Mesenchymal stem cell (in vitro differentiated cells and primary cell): ENCODE measurements at regions not wholly inside any gene's neighbourhood (a gene's known extent, or its start where the extent isn't known, plus 50 kb on each side); places are given as distances from the start of the nearest gene placed in this dataset.

Experiments
- DNase-seq: peaks from one replicate; pipeline ENCODE4 v3.0.0-alpha.2; 2013
- H2AFZ ChIP-seq: one replicate; pipeline ENCODE4 v1.6.1; 2013; ENCODE audit warnings: low read depth, mild to moderate bottlenecking, control low read depth, inconsistent platforms, low read length, moderate library complexity
- H2AK5ac ChIP-seq: 2 replicates; pipeline ENCODE4 v1.6.1; 2013; ENCODE audit warnings: low read length, moderate library complexity, mild to moderate bottlenecking, inconsistent platforms; ENCODE audit not compliant: severe bottlenecking
- H2BK120ac ChIP-seq: one replicate; pipeline ENCODE4 v1.6.1; 2013; ENCODE audit warnings: low read depth, mild to moderate bottlenecking, inconsistent platforms, low read length, moderate library complexity
- H2BK12ac ChIP-seq, 2 experiments: one replicate each; pipeline ENCODE4 v1.6.1; 2013; ENCODE audit warnings: inconsistent platforms in 2 of 2, low read length in 2 of 2, mild to moderate bottlenecking in 2 of 2, moderate library complexity in 2 of 2, control low read depth in 1 of 2
- H2BK15ac ChIP-seq: one replicate; pipeline ENCODE4 v1.6.1; 2013; ENCODE audit warnings: mild to moderate bottlenecking, low read depth, inconsistent platforms; ENCODE audit not compliant: poor library complexity, severe bottlenecking
- H2BK5ac ChIP-seq: 2 replicates; pipeline ENCODE4 v1.6.1; 2013; ENCODE audit warnings: low read depth, mild to moderate bottlenecking, low read length, control low read depth, inconsistent platforms; ENCODE audit not compliant: poor library complexity, severe bottlenecking
- H3K14ac ChIP-seq, 2 experiments: one replicate each; pipeline ENCODE4 v1.6.1; 2013; ENCODE audit warnings: inconsistent platforms in 2 of 2, low read length in 2 of 2, control low read depth in 1 of 2, mild to moderate bottlenecking in 1 of 2, moderate library complexity in 1 of 2
- H3K18ac ChIP-seq, 2 experiments: one replicate each; pipeline ENCODE4 v1.6.1; 2013; ENCODE audit warnings: inconsistent platforms in 2 of 2, low read length in 2 of 2, control low read depth in 1 of 2, low read depth in 1 of 2, mild to moderate bottlenecking in 1 of 2
- H3K23ac ChIP-seq, 2 experiments: one replicate each; pipeline ENCODE4 v1.6.1; 2013; ENCODE audit warnings: inconsistent platforms in 2 of 2, low read length in 2 of 2, mild to moderate bottlenecking in 2 of 2, moderate library complexity in 2 of 2, control low read depth in 1 of 2
- H3K27ac ChIP-seq: 2 replicates; pipeline ENCODE4 v1.5.1; 2013; ENCODE audit warnings: mild to moderate bottlenecking, moderate library complexity, low read length, control low read depth, inconsistent platforms; ENCODE audit not compliant: poor library complexity, severe bottlenecking
- H3K27me3 ChIP-seq, 2 experiments: 2 replicates each; pipeline versions ENCODE4 v1.6.1 to v1.7.0; 2013; ENCODE audit warnings: low read length in 2 of 2, mild to moderate bottlenecking in 2 of 2, moderate library complexity in 2 of 2, control low read depth in 1 of 2, inconsistent platforms in 1 of 2; ENCODE audit not compliant: control insufficient read depth in 1 of 2, insufficient read depth in 1 of 2
- H3K36me3 ChIP-seq, 2 experiments: 2 replicates each; pipeline versions ENCODE4 v1.6.1 to v1.7.0; 2013; ENCODE audit warnings: low read length in 2 of 2, control low read depth in 1 of 2, inconsistent platforms in 1 of 2, low read depth in 1 of 2, mild to moderate bottlenecking in 1 of 2; ENCODE audit not compliant: insufficient read depth in 2 of 2, control insufficient read depth in 1 of 2
- H3K4ac ChIP-seq, 2 experiments: one replicate each; pipeline ENCODE4 v1.6.1; 2013; ENCODE audit warnings: inconsistent platforms in 2 of 2, low read length in 2 of 2, mild to moderate bottlenecking in 2 of 2, moderate library complexity in 2 of 2, control low read depth in 1 of 2, low read depth in 1 of 2
- H3K4me1 ChIP-seq: 2 replicates; pipeline ENCODE4 v1.6.1; 2013; ENCODE audit warnings: low read depth, low read length, control low read depth; ENCODE audit not compliant: control insufficient read depth, insufficient read depth
- H3K4me2 ChIP-seq: 2 replicates; pipeline ENCODE4 v1.6.1; 2013; ENCODE audit warnings: low read length, mild to moderate bottlenecking, inconsistent platforms; ENCODE audit not compliant: poor library complexity, severe bottlenecking
- H3K4me3 ChIP-seq, 2 experiments: 2 replicates each; pipeline versions ENCODE4 v1.5.1 to v1.7.0; 2013; ENCODE audit warnings: low read length in 2 of 2, mild to moderate bottlenecking in 2 of 2, control low read depth in 1 of 2, low read depth in 1 of 2; ENCODE audit not compliant: insufficient read depth in 1 of 2
- H3K79me1 ChIP-seq: replicated peaks from 2 replicates; pipeline ENCODE4 v1.6.1; 2013; ENCODE audit warnings: mild to moderate bottlenecking, control low read depth, low read length, inconsistent platforms; ENCODE audit not compliant: poor library complexity, severe bottlenecking
- H3K9ac ChIP-seq: 2 replicates; pipeline ENCODE4 v1.7.0; 2013; ENCODE audit warnings: mild to moderate bottlenecking, low read length, moderate library complexity
- H3K9me3 ChIP-seq: 2 replicates; pipeline ENCODE4 v1.7.0; 2013; ENCODE audit warnings: mild to moderate bottlenecking, low read length; ENCODE audit not compliant: control insufficient read depth
- H4K8ac ChIP-seq: one replicate; pipeline ENCODE4 v1.6.1; 2013; ENCODE audit warnings: inconsistent platforms, mild to moderate bottlenecking, low read length, moderate library complexity
- H4K91ac ChIP-seq: one replicate; pipeline ENCODE4 v1.6.1; 2013; ENCODE audit warnings: mild to moderate bottlenecking, low read length, inconsistent platforms
- WGBS: methylation state at CpG from one replicate; pipeline ENCODE4 v1.1.7; 2013; ENCODE audit warnings: mixed read lengths; 5-methylcytosine and 5-hydroxymethylcytosine counted together

DNA sequence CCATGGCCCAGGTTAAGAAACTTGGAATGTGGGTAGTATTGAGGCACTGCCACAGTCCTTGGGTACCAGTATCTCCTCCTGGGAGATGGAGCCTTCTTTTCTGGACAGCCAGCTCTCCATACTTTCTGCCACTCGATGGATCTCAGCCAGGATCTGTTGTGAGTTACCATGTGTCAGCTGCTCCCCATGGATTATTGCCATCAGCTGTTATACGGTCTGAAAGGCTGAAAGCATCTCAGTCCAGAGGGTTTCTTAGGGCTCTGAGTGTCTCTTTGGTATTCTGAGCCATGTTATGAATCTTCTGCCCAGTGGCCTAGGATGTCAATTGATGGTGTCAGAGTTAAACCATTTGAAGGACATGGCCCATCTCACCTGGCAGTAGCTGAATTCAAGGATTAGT lies 197.5 kb downstream of the C7orf25 start:
- 87% methylated on average over 2 of the region's 2 CpGs for whole genome bisulfite sequencing
- no peak overlapping the region for H3K4me3 ChIP-seq

DNA sequence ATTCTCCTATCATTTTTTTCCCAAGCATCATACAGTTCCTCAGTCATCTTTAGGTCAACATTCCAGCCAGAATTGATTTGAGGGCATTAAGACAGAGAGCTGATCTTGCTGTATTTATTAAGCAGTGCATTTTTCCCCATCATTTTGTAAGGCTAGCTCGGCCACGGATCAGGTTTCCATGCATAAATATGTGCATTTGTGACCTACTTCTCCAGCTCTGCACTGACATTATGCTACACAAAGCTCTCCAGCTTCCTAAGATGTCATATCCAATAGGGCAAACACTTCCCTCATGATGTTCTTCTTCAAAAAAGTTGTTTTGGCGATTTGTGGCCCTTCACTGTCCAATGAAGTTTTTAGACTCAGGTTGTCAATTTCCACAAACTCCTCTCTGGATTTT lies 202.6 kb downstream of the C7orf25 start:
- WGBS: 78% methylated on average over 2 of the region's 3 CpGs

More for the DNA sequence above, 197.5 kb downstream of the C7orf25 start:
- Histone ChIP-seq H4K8ac (no peak overlapping the region), H3K27ac (no peak overlapping the region), H2AFZ (no peak overlapping the region), H2BK5ac (no peak overlapping the region), H3K23ac (no peak overlapping the region), H3K18ac (no peak overlapping the region), H2BK12ac (no peak overlapping the region), H3K14ac (no peak overlapping the region), H3K9me3 (peaks cover 17% of the 10 kb centered on the region), H4K91ac (no peak overlapping the region), H3K4ac (no peak overlapping the region), H3K27me3 (no peaks in the 10 kb centered on the region), H3K36me3 (no peaks in the 10 kb centered on the region), H2BK15ac (no peak overlapping the region), H2AK5ac (no peak overlapping the region), H3K4me1 (no peaks in the 10 kb centered on the region), H2BK120ac (no peak overlapping the region), H3K79me1 (no peaks in the 10 kb centered on the region), H3K4me2 (no peak overlapping the region), H3K9ac (no peak overlapping the region)
- DNase-seq: no peak

DNA sequence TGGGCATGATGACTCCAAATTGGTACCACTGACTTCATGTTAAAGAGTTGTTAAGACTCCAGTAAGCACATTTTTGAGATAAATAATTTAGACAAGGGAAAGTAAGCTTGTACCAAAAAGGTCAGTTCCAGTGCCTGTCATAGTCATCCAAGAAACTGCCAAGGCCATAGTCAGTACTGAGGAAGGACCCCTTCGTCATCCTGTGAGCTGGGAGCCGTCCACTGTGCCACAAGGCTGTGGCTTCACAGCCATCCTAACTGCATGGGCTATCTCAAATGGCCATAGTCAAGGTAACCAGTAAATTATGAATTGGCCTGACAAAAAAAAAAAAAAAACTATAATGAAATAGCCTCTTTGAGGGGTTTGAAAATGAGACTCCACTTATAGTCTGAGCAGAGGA lies 207.2 kb downstream of the C7orf25 start:
- no peaks in the 10 kb centered on the region for H3K9me3 ChIP-seq
- WGBS: 79% methylated on average over 2 of the region's 2 CpGs
- no peaks in the 10 kb centered on the region for H3K36me3 ChIP-seq
- H3K79me1 ChIP-seq: no peaks in the 10 kb centered on the region
- DNase-seq: no peak
- H2AK5ac ChIP-seq: no peak overlapping the region
- no peak overlapping the region for H3K18ac ChIP-seq
- no peak overlapping the region for H4K91ac ChIP-seq
- H3K4ac ChIP-seq: no peak overlapping the region
- no peak overlapping the region for H3K9ac ChIP-seq
- H2BK15ac ChIP-seq: no peak overlapping the region
- H2BK120ac ChIP-seq: no peak overlapping the region
- H2BK5ac ChIP-seq: no peak overlapping the region
- no peak overlapping the region for H3K4me3 ChIP-seq
- no peak overlapping the region for H4K8ac ChIP-seq
- no peak overlapping the region for H3K14ac ChIP-seq
- H3K4me2 ChIP-seq: no peak overlapping the region
- H3K23ac ChIP-seq: no peak overlapping the region
- H3K27ac ChIP-seq: no peak overlapping the region
- H3K4me1 ChIP-seq: no peaks in the 10 kb centered on the region
- no peak overlapping the region for H2AFZ ChIP-seq
- no peaks in the 10 kb centered on the region for H3K27me3 ChIP-seq
- H2BK12ac ChIP-seq: no peak overlapping the region

More for the DNA sequence above, 202.6 kb downstream of the C7orf25 start:
- Histone ChIP-seq H3K9ac (no peak overlapping the region), H3K18ac (no peak overlapping the region), H3K36me3 (no peaks in the 10 kb centered on the region), H2BK15ac (no peak overlapping the region), H3K9me3 (peaks cover 16% of the 10 kb centered on the region), H4K91ac (no peak overlapping the region), H2BK12ac (no peak overlapping the region), H3K27me3 (no peaks in the 10 kb centered on the region), H4K8ac (no peak overlapping the region), H3K4ac (no peak overlapping the region), H2AFZ (no peak overlapping the region), H2BK5ac (no peak overlapping the region), H3K79me1 (no peaks in the 10 kb centered on the region), H3K14ac (no peak overlapping the region), H3K4me2 (no peak overlapping the region), H3K4me3 (no peak overlapping the region), H2AK5ac (no peak overlapping the region), H2BK120ac (no peak overlapping the region), H3K4me1 (no peaks in the 10 kb centered on the region), H3K23ac (no peak overlapping the region), H3K27ac (no peak overlapping the region)
- DNase-seq: no peak

- Histone ChIP-seq H2BK5ac (no peak overlapping the region), H2AFZ (no peak overlapping the region), H2BK120ac (no peak overlapping the region), H2AK5ac (no peak overlapping the region), H4K8ac (no peak overlapping the region), H4K91ac (no peak overlapping the region), H3K23ac (no peak overlapping the region), H2BK15ac (no peak overlapping the region), H3K9ac (no peak overlapping the region), H3K4ac (no peak overlapping the region), H3K4me1 (no peaks in the 10 kb centered on the region), H3K9me3 (no peaks in the 10 kb centered on the region), H3K27ac (no peak overlapping the region), H3K27me3 (peaks cover 0 to 3% of the 10 kb centered on the region in 2 experiments), H3K79me1 (no peaks in the 10 kb centered on the region), H3K18ac (no peak overlapping the region), H2BK12ac (no peak overlapping the region), H3K4me2 (no peak overlapping the region), H3K14ac (no peak overlapping the region), H3K36me3 (no peaks in the 10 kb centered on the region), H3K4me3 (no peak overlapping the region)
- DNase-seq: no peak
- WGBS: 73% methylated on average over 1 of the region's 1 CpG
These were observed 209.2 kb downstream of the C7orf25 start for GRCh38 chr7:42702647-42703046.
